ENCODE measurements at regions not wholly inside any gene's neighbourhood (a gene's known extent, or its start where the extent isn't known, plus 50 kb on each side); places are given as distances from the start of the nearest gene placed in this dataset.

DNA sequence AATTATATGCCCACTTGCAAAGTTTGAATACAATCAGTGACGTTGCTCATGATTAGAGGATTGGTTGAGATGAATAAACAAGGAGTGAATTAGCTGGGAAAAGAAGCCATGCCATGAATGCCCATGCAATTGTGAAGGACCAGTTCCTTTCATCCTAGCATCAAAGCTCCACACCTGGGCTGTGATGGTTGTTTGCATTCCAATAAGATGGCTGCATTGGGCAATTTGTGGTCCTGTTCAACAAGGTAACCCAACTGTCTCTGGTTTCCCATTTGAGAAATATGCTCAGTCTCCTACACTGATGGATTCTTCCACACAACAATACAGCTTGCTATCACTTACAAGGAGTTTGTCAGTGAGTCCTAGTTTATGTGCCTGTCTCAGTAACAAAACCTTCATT lies 550.2 kb downstream of the STK39 start:
- TF ChIP-seq, protein P1, sequence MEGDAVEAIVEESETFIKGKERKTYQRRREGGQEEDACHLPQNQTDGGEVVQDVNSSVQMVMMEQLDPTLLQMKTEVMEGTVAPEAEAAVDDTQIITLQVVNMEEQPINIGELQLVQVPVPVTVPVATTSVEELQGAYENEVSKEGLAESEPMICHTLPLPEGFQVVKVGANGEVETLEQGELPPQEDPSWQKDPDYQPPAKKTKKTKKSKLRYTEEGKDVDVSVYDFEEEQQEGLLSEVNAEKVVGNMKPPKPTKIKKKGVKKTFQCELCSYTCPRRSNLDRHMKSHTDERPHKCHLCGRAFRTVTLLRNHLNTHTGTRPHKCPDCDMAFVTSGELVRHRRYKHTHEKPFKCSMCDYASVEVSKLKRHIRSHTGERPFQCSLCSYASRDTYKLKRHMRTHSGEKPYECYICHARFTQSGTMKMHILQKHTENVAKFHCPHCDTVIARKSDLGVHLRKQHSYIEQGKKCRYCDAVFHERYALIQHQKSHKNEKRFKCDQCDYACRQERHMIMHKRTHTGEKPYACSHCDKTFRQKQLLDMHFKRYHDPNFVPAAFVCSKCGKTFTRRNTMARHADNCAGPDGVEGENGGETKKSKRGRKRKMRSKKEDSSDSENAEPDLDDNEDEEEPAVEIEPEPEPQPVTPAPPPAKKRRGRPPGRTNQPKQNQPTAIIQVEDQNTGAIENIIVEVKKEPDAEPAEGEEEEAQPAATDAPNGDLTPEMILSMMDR (conservative IDR thresholded peaks at IDR 0.05; ENCODE audit: low read length): no peak
- no peak overlapping the region for H3K4me3 ChIP-seq (ENCODE audit: low read length)
- no peak for DNase-seq (ENCODE audit: low read depth)

DNA sequence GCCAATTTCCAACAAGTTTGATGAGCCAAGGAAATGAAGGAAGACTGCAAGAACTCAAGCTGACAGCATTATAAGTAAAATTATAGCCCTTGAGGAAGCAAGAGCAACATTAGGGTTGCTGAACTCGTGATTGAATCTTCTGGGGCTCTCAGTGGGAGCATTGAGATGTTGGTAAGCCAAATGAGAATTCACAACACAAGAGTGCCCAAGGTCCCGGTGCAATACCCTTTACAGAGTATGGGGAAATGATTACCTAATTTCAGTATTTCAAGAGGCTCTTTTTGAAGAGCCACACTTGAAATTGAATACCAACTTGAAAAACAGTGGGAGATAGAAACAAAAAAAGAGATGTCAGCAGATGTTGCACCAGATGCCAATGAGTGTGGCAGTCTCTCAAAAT lies 554.5 kb downstream of the STK39 start:
- DNase-seq (ENCODE audit: low read depth): no peak
- TF ChIP-seq, protein P1 (conservative IDR thresholded peaks at IDR 0.05; ENCODE audit: low read length): no peak
- no peak overlapping the region for H3K4me3 ChIP-seq (ENCODE audit: low read length)

DNA sequence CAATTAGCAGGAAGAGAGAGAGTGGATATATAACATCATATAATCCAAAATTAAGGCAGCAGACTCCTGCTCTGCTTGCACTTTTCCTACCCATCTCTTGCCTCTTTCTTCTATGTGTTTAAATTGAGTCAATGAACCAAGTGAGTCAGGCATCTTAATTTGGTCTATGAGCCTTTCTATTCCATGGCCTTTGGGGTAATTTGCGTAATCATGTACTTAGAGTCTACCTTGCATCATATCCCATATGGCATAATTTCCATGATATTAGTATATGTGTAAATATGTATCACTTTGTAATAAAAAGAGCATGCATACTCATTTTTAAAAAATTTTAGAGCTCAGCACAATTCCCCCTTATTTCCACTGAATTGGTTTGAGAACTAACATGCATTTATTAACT lies 555.2 kb downstream of the STK39 start:
- H3K4me3 ChIP-seq (ENCODE audit: low read length): no peak overlapping the region
- TF ChIP-seq, protein P1 (conservative IDR thresholded peaks at IDR 0.05; ENCODE audit: low read length): no peak
- DNase-seq (ENCODE audit: low read depth): no peak

DNA sequence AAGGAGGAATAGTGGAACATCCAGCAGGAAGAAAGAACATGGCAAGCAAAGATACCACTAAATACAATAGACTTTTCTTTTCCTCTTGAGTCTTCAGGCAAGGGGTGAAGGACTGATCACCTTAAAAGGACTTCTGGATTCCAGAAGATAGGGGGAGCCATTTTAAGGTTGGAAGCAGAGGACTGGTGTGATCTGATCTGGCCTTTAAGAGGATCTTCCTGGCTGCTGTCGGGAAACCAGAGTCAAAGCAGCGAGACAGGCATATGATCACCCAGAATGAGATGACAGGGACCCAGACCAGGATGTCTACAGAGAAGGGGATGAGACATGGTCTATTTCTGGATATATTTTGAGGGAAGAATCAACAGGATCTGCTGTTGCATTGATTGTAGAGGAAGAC lies 558.0 kb downstream of the STK39 start:
- TF ChIP-seq, protein P1 (conservative IDR thresholded peaks at IDR 0.05; ENCODE audit: low read length): no peak
- DNase-seq (ENCODE audit: low read depth): no peak

DNA sequence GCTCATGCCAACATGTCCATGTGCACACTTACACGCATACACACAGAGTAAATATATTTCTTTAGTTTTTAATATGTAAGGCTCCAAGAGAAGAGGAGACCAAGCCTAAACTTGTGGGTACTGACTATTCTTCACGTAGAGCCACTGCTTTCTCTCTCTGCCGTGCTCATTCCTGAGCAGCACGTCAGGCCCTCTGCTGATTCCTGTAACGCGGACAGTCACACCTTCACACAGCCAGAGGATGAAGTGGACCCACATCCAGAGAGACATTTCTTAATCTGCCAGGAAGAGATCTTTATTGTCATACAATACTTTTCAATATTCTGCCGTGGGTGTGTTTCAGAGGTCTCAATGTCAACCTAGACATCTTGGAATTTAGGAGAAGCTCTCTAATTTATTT lies 560.7 kb downstream of the STK39 start:
- no peak for DNase-seq (ENCODE audit: low read depth)
- TF ChIP-seq, protein P1 (conservative IDR thresholded peaks at IDR 0.05; ENCODE audit: low read length): no peak

More for the DNA sequence above, 558.0 kb downstream of the STK39 start:
- H3K4me3 ChIP-seq (ENCODE audit: low read length): no peak overlapping the region

DNA sequence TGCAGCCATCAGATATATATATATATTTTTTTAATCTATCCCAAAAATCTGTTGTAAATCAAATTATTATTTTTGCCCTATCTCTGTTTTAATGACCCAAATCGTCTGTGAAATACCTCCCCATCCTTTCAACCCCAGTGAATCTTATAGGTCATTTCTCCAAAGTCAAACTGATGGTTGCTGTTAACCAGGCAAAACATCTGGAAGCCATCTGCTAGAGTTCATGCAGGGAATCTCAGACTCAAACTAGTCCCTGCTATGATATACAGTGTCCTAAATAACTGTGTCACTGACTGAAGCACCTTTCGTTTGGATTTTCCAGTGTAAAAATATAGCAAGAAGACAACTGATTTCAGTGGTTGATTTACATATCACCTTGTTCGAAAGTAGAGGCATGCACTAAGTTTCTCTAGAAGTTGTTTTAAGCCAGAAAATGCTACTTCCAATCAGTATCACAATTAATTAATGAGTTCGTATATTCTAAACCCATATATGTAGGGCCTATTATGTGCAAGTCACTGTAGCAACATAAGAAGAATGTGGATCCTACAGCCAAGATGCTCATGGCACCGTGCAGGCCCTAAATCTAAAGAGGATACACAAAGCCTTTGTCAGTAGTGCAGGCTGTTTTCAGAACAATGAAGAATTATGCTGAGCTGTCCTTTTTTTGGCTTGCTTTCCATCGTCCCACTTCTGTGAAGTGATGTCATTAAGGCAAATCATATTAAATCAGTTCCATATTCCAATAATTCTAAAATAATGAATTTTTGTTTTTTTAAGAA lies 566.0 kb downstream of the STK39 start:
- no peak for DNase-seq (ENCODE audit: low read depth)
- TF ChIP-seq, protein P1 (conservative IDR thresholded peaks at IDR 0.05; ENCODE audit: low read length): no peak
- H3K4me3 ChIP-seq (ENCODE audit: low read length): no peak overlapping the region

More for the DNA sequence above, 560.7 kb downstream of the STK39 start:
- H3K4me3 ChIP-seq (ENCODE audit: low read length): no peak overlapping the region

DNA sequence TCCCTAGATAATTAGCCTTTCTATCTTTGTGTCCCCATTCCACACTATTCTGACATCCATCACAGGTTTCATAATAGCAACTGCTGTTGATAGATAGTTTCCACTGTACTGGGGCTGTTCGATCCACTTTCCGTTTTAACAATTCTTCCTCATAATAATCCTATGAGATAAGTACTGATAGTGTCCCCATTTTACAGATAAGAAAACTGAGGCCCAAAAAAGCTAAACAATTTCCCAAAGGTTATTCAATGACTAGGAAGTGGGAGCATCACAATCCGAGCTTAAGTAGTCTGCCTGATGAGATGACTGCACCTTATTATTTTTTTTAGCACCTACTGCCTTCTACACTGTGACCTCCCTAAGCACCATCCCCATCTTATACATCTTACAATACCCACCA lies 569.2 kb downstream of the STK39 start:
- DNase-seq (ENCODE audit: low read depth): no peak
- H3K4me3 ChIP-seq (ENCODE audit: low read length): no peak overlapping the region
- TF ChIP-seq, protein P1 (conservative IDR thresholded peaks at IDR 0.05; ENCODE audit: low read length): no peak

Measured in AG10803 (cell line).